Natural killer cell (primary cell): ENCODE measurements at regions not wholly inside any gene's neighbourhood (a gene's known extent, or its start where the extent isn't known, plus 50 kb on each side); places are given as distances from the start of the nearest gene placed in this dataset.

ENCODE experiments used
- ATAC-seq, 3 donors: fragments of 150-1000 bp in 2 of 3; fragments of 200-7000 bp in 1 of 3; cut with Tn5 transposase; 1 replicate in 1 of 3; 2 replicates in 2 of 3; pipeline ENCODE4 v1.10.0; 2021; ENCODE audit warnings: mild to moderate bottlenecking in 2 of 3, moderate library complexity in 2 of 3
- DNase-seq, 2 donors: peaks; one replicate each; pipeline versions ENCODE4 v3.0.0 to v3.0.0-alpha.2; 2013 to 2021; ENCODE audit warnings: mixed read lengths in 1 of 2
- H3K27ac ChIP-seq: one replicate; pipeline ENCODE4 v1.5.1; 2013; ENCODE audit warnings: mild to moderate bottlenecking, low read length
- H3K27me3 ChIP-seq: one replicate; pipeline ENCODE4 v1.6.1; 2013; ENCODE audit warnings: low read length; ENCODE audit not compliant: control insufficient read depth, insufficient read depth
- H3K36me3 ChIP-seq: one replicate; pipeline ENCODE4 v1.6.1; 2013; ENCODE audit warnings: low read length; ENCODE audit not compliant: control insufficient read depth, insufficient read depth
- H3K4me1 ChIP-seq: one replicate; pipeline ENCODE4 v1.6.1; 2013; ENCODE audit warnings: low read length; ENCODE audit not compliant: control insufficient read depth, insufficient read depth
- H3K4me3 ChIP-seq: one replicate; pipeline ENCODE4 v1.5.1; 2013; ENCODE audit warnings: low read length
- H3K9me3 ChIP-seq: one replicate; pipeline ENCODE4 v1.6.1; 2013; ENCODE audit warnings: low read length; ENCODE audit not compliant: control insufficient read depth, insufficient read depth
- H3K27ac Mint-ChIP-seq, 2 donors: one replicate each; pipeline ENCODE4 v1.8.0; 2022; ENCODE audit warnings: mild to moderate bottlenecking in 2 of 2, mixed read lengths in 2 of 2, moderate library complexity in 1 of 2
- H3K27me3 Mint-ChIP-seq, 2 donors: one replicate each; pipeline ENCODE4 v1.8.0; 2022; ENCODE audit warnings: low read depth in 2 of 2, mixed read lengths in 2 of 2
- H3K36me3 Mint-ChIP-seq: one replicate; pipeline ENCODE4 v1.8.0; 2022; ENCODE audit warnings: mixed read lengths
- H3K4me1 Mint-ChIP-seq, 2 donors: one replicate each; pipeline ENCODE4 v1.8.0; 2022; ENCODE audit warnings: mixed read lengths in 2 of 2
- H3K4me3 Mint-ChIP-seq: one replicate; pipeline ENCODE4 v1.8.0; 2022; ENCODE audit warnings: mild to moderate bottlenecking, moderate library complexity, mixed read lengths
- H3K9me3 Mint-ChIP-seq, 2 donors: one replicate each; pipeline ENCODE4 v1.8.0; 2022; ENCODE audit warnings: mixed read lengths in 2 of 2
- CTCF ChIP-seq: fragments of 200-600 bp; IDR thresholded peaks from one replicate; pipeline ENCODE4 v1.8.0; 2022; ENCODE audit warnings: antibody characterized with exemption
- WGBS: methylation state at CpG from one replicate; pipeline ENCODE4 v1.1.7; 2013; ENCODE audit warnings: missing lambda C conversion rate; ENCODE audit not compliant: insufficient coverage; 5-methylcytosine and 5-hydroxymethylcytosine counted together
- intact Hi-C: fragments of 100-400 bp; cut with micrococcal nuclease; formaldehyde crosslinking; loops from one replicate; pipeline ENCODE4 v1.14.2; 2022

GRCh38 chr2:117299451-117299850 lies 515.0 kb upstream of the DDX18 start:
- Histone ChIP-seq H3K4me3 (no peak overlapping the region), H3K27me3 (no peaks in the 10 kb centered on the region), H3K36me3 (no peaks in the 10 kb centered on the region), H3K9me3 (peaks cover 9% of the 10 kb centered on the region), H3K27ac (no peak overlapping the region), H3K4me1 (no peaks in the 10 kb centered on the region)
- intact Hi-C loops: no loop called here
- no peaks in the 10 kb centered on the region for H3K4me1 Mint-ChIP-seq
- H3K27me3 Mint-ChIP-seq: no peaks in the 10 kb centered on the region
- DNase-seq (no peak), ATAC-seq (no peak)
- no peak overlapping the region for H3K4me3 Mint-ChIP-seq
- peaks cover 6 to 33% of the 10 kb centered on the region in 2 donors for H3K9me3 Mint-ChIP-seq
- H3K36me3 Mint-ChIP-seq: no peaks in the 10 kb centered on the region
- no peak overlapping the region for H3K27ac Mint-ChIP-seq
- no peak for TF ChIP-seq CTCF
- 94% methylated on average over 2 of the region's 2 CpGs for WGBS

GRCh38 chr2:117308861-117309770 lies 505.4 kb upstream of the DDX18 start:
- peaks cover 14% of the 10 kb centered on the region for H3K9me3 ChIP-seq
- no peak overlapping the region for H3K4me3 ChIP-seq
- H3K36me3 ChIP-seq: no peaks in the 10 kb centered on the region
- no peak for DNase-seq
- no peak overlapping the region for H3K27ac ChIP-seq
- H3K4me1 ChIP-seq: no peaks in the 10 kb centered on the region
- no peak for TF ChIP-seq CTCF
- H3K27me3 Mint-ChIP-seq: no peaks in the 10 kb centered on the region
- peaks cover 10 to 12% of the 10 kb centered on the region in 2 donors for H3K9me3 Mint-ChIP-seq
- no peak overlapping the region for H3K4me3 Mint-ChIP-seq
- intact Hi-C loops: no loop called here
- no peak overlapping the region for H3K27ac Mint-ChIP-seq
- no peaks in the 10 kb centered on the region for H3K27me3 ChIP-seq
- 83% methylated on average over 7 of the region's 7 CpGs for WGBS
- H3K4me1 Mint-ChIP-seq: no peaks in the 10 kb centered on the region
- H3K36me3 Mint-ChIP-seq: peaks cover 9% of the 10 kb centered on the region
- no peak for ATAC-seq

- ATAC-seq (no peak), DNase-seq (no peak)
- WGBS: 44% methylated on average over 1 of the region's 2 CpGs
- no peak overlapping the region for H3K4me3 Mint-ChIP-seq
- no peaks in the 10 kb centered on the region for H3K36me3 ChIP-seq
- intact Hi-C loops: no loop called here
- H3K27ac ChIP-seq: no peak overlapping the region
- peaks cover 11 to 18% of the 10 kb centered on the region in 2 donors for H3K9me3 Mint-ChIP-seq
- no peak overlapping the region for H3K4me3 ChIP-seq
- no peaks in the 10 kb centered on the region for H3K27me3 Mint-ChIP-seq
- H3K9me3 ChIP-seq: no peaks in the 10 kb centered on the region
- H3K4me1 ChIP-seq: no peaks in the 10 kb centered on the region
- no peaks in the 10 kb centered on the region for H3K36me3 Mint-ChIP-seq
- H3K27me3 ChIP-seq: no peaks in the 10 kb centered on the region
- no peaks in the 10 kb centered on the region for H3K4me1 Mint-ChIP-seq
- TF ChIP-seq CTCF: no peak
- no peak overlapping the region for H3K27ac Mint-ChIP-seq
These were observed 492.7 kb upstream of the DDX18 start for GRCh38 chr2:117321816-117322215.

- Mint-ChIP-seq H3K4me3 (no peak overlapping the region), H3K27ac (no peak overlapping the region), H3K9me3 (peaks cover 8 to 21% of the 10 kb centered on the region in 2 donors), H3K27me3 (no peaks in the 10 kb centered on the region), H3K36me3 (no peaks in the 10 kb centered on the region), H3K4me1 (no peaks in the 10 kb centered on the region)
- Histone ChIP-seq H3K9me3 (no peaks in the 10 kb centered on the region), H3K4me3 (no peak overlapping the region), H3K27me3 (no peaks in the 10 kb centered on the region), H3K36me3 (no peaks in the 10 kb centered on the region), H3K4me1 (no peaks in the 10 kb centered on the region), H3K27ac (no peak overlapping the region)
- no peak for TF ChIP-seq CTCF
- DNase-seq (no peak), ATAC-seq (no peak)
- intact Hi-C loops: no loop called here
- WGBS: 68% methylated on average over 8 of the region's 8 CpGs
These were observed 491.2 kb upstream of the DDX18 start for GRCh38 chr2:117323331-117323730.
